Body of pancreas (tissue), 4 donors: ENCODE measurements at regions not wholly inside any gene's neighbourhood (a gene's known extent, or its start where the extent isn't known, plus 50 kb on each side); places are given as distances from the start of the nearest gene placed in this dataset.
"Not testable (repeated sequence)": the region's sequence is repeated elsewhere in the genome, so short reads cannot be mapped to it uniquely, and the experiment has no call there.

ENCODE experiments used
- ATAC-seq: fragments of 150-250 bp; one replicate; pipeline ENCODE4 v1.9.1; 2016
- DNase-seq, 4 donors: peaks; one replicate each; pipeline ENCODE4 v3.0.0-alpha.2; 2019
- H3K27ac ChIP-seq, 4 donors: fragments of 200-600 bp; sonication (generic); 1 replicate in 3 of 4; 2 replicates in 1 of 4; pipeline versions ENCODE4 v1.5.1 to v1.6.1; 2016 to 2019; ENCODE audit warnings: mild to moderate bottlenecking in 1 of 4, mixed read lengths in 1 of 4, moderate library complexity in 1 of 4
- H3K27me3 ChIP-seq, 2 donors: fragments of 200-600 bp; sonication (generic); one replicate each; pipeline ENCODE4 v1.6.0; 2016; ENCODE audit warnings: mild to moderate bottlenecking in 1 of 2
- H3K36me3 ChIP-seq, 2 donors: fragments of 200-600 bp; sonication (generic); replicated peaks in 1 of 2; 2 replicates each; pipeline ENCODE4 v1.5.1; 2016; ENCODE audit warnings: low read depth in 2 of 2; ENCODE audit not compliant: insufficient read depth in 1 of 2
- H3K4me1 ChIP-seq: fragments of 200-600 bp; sonication (generic); one replicate; pipeline ENCODE4 v1.6.0; 2016
- H3K4me3 ChIP-seq, 2 donors: fragments of 200-600 bp; sonication (generic); 1 replicate in 1 of 2; 2 replicates in 1 of 2; pipeline ENCODE4 v1.5.1; 2016 to 2019
- H3K9me3 ChIP-seq, 3 donors: fragments of 200-600 bp; sonication (generic); 1 replicate in 2 of 3; 2 replicates in 1 of 3; pipeline ENCODE4 v1.5.1; 2016
- POLR2A ChIP-seq, 3 donors: fragments of 450-650 bp; IDR thresholded peaks; one replicate each; pipeline ENCODE4 v1.6.1; 2016; ENCODE audit warnings: antibody characterized with exemption in 3 of 3, mild to moderate bottlenecking in 2 of 3
- WGBS, 2 donors: methylation state at CpG; one replicate each; pipeline ENCODE4 v1.1.5; 2017; 5-methylcytosine and 5-hydroxymethylcytosine counted together
- intact Hi-C: fragments of 100-400 bp; cut with DNase I; formaldehyde crosslinking; loops from one replicate; pipeline ENCODE4 v1.15.1; 2023
- TF ChIP-seq, protein P1 (sequence below), 7 experiments: fragments of 450-650 bp in 4 of 7; fragments of 200-600 bp in 3 of 7; sonication (generic) in 3 of 7; IDR thresholded peaks; one replicate each; pipeline ENCODE4 v1.5.1; 2016 to 2019; ENCODE audit warnings: antibody characterized with exemption in 7 of 7

DNA sequence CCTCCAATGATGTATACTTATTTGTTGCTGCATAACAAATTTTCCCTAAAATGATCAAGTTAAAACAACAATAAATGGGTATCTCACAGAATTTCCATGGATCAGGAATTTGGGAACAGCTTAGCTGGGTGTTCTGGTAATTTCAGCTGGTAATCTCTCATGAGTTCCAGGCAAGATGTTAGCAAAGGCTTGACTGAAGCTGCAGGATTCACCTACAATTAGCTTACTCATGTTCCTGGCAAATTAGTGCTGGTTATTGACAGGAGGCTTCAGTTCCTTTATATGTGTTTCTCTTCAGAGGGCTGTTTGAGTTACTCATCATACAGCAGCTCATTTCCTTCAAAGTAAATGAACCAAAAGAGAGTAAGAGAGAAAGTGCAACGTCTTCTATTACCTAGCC is 506.3 kb upstream of the IMPG1 start:
- Histone ChIP-seq H3K4me3 (no peak overlapping the region), H3K4me1 (no peaks in the 10 kb centered on the region), H3K36me3 (no peaks in the 10 kb centered on the region), H3K27me3 (no peaks in the 10 kb centered on the region), H3K9me3 (no peaks in the 10 kb centered on the region), H3K27ac (no peak overlapping the region)
- DNase-seq (no peak), ATAC-seq (no peak)
- TF ChIP-seq POLR2A (IDR thresholded peaks at IDR 0.05) = no peak
- TF ChIP-seq, protein P1, sequence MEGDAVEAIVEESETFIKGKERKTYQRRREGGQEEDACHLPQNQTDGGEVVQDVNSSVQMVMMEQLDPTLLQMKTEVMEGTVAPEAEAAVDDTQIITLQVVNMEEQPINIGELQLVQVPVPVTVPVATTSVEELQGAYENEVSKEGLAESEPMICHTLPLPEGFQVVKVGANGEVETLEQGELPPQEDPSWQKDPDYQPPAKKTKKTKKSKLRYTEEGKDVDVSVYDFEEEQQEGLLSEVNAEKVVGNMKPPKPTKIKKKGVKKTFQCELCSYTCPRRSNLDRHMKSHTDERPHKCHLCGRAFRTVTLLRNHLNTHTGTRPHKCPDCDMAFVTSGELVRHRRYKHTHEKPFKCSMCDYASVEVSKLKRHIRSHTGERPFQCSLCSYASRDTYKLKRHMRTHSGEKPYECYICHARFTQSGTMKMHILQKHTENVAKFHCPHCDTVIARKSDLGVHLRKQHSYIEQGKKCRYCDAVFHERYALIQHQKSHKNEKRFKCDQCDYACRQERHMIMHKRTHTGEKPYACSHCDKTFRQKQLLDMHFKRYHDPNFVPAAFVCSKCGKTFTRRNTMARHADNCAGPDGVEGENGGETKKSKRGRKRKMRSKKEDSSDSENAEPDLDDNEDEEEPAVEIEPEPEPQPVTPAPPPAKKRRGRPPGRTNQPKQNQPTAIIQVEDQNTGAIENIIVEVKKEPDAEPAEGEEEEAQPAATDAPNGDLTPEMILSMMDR (IDR thresholded peaks at IDR 0.05) = no peak
- WGBS, 2 donors = 16 to 21% methylated on average over 1 of the region's 1 CpG
- intact Hi-C loops = no loop called here

DNA sequence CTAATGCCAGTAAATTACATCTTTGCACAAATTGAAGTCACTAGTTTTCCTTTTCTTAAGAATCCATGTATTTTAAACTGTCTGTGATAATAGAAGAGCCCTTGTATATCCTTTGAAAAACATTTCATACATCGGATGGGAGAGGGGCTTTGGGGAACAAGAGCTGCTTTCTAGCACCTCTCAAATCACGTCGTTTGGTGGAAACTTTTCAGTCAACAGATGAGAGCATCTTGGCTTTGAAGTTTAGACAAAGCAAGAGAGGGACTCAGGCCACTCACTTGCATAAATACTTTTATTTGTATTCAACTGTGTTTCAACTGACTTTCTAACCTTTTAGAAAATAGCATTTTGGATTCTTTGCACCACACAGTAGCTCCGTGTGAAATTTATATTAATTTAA is 502.3 kb upstream of the IMPG1 start:
- Histone ChIP-seq H3K27me3 (no peaks in the 10 kb centered on the region), H3K4me1 (no peaks in the 10 kb centered on the region), H3K4me3 (no peak overlapping the region), H3K36me3 (no peaks in the 10 kb centered on the region), H3K9me3 (no peaks in the 10 kb centered on the region), H3K27ac (no peak overlapping the region)
- 40 to 50% methylated on average over 4 of the region's 4 CpGs for WGBS, 2 donors
- intact Hi-C loops = no loop called here
- TF ChIP-seq POLR2A (IDR thresholded peaks at IDR 0.05) = no peak
- TF ChIP-seq, protein P1 (IDR thresholded peaks at IDR 0.05) = no peak
- DNase-seq = no peak
- ATAC-seq = no peak

DNA sequence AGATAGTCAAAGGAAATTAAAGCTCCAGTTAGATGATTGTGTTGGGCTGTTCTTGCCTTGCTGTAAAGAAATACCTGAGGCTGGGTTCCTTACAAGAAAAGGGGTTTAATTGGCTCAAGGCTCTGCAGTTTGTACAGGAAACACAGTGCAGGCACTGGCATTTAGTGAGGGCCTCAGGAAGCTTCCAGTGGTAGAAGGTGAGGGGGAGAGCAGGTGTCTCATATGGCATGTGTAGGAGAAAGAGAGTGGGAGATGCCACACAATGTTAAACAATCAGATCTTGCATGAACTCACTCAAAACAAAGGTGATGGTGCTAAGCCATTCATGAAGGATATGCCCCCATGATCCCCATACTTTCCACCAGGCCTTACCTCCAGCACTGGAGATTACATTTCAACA is 493.5 kb upstream of the IMPG1 start:
- Histone ChIP-seq H3K27ac (no peak overlapping the region), H3K27me3 (no peaks in the 10 kb centered on the region), H3K4me1 (no peaks in the 10 kb centered on the region), H3K36me3 (no peaks in the 10 kb centered on the region), H3K4me3 (no peak overlapping the region), H3K9me3 (no peaks in the 10 kb centered on the region)
- ATAC-seq = no peak
- no peak for DNase-seq
- TF ChIP-seq, protein P1 (IDR thresholded peaks at IDR 0.05) = no peak
- TF ChIP-seq POLR2A (IDR thresholded peaks at IDR 0.05) = no peak
- intact Hi-C loops = no loop called here

DNA sequence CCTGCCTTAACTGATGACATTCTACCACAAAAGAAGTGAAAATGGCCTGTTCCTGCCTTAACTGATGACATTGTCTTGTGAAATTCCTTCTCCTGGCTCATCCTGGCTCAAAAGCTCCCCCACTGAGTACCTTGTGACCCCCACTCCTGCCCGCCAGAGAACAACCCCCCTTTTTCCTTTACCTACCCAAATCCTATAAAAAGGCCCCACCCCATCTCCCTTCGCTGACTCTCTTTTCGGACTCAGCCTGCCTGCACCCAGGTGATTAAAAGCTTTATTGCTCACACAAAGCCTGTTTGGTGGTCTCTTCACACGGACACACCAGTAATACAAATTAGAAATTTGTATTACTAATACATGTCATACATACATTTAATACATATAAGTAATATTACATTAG is 489.9 kb upstream of the IMPG1 start:
- ATAC-seq, H3K27me3 ChIP-seq, H3K9me3 ChIP-seq, intact Hi-C loops, H3K27ac ChIP-seq, H3K36me3 ChIP-seq, H3K4me3 ChIP-seq, DNase-seq, H3K4me1 ChIP-seq: not testable (repeated sequence)
- 80 to 86% methylated on average over 3 to 4 of the region's 4 CpGs for WGBS, 2 donors

DNA sequence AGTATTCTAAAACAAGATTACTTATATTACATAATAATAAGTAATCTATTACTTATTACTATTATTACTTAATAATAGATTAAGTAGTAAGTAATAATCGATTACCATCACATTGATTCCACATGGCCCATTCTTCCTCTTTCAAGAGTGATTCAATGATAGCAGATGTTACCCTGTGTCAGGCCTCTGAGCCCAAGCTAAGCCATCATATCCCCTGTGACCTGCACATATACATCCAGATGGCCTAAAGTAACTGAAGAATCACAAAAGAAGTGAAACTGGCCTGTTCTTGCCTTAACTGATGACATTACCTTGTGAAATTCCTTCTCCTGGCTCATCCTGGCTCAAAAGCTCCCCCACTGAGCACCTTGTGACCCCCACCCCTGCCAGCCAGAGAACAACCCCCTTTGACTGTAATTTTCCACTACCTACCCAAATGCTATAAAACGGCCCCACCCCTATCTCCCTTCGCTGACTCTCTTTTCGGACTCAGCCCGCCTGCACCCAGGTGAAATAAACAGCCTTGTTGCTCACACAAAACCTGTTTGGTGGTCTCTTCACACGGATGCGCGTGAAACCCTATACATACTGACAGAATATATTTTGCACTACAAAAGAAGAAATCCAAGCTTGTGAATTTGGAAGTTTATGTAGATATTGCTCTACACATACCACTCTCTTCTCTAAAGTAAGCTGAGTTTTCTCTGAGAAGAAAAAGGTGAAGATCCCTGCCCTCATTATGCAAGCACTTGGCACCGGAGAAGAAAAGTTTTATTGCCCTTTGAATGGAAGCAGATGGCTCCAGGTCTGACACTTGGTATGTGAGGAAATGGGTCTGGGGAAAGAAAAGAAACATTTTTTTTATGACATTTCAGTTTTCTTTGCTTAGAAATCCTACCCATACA is 488.6 kb upstream of the IMPG1 start:
- intact Hi-C loops, H3K27me3 ChIP-seq, DNase-seq, H3K4me1 ChIP-seq, H3K9me3 ChIP-seq, H3K4me3 ChIP-seq, H3K36me3 ChIP-seq, ATAC-seq, H3K27ac ChIP-seq: not testable (repeated sequence)
- 72 to 76% methylated on average over 9 of the region's 9 CpGs for WGBS, 2 donors

DNA sequence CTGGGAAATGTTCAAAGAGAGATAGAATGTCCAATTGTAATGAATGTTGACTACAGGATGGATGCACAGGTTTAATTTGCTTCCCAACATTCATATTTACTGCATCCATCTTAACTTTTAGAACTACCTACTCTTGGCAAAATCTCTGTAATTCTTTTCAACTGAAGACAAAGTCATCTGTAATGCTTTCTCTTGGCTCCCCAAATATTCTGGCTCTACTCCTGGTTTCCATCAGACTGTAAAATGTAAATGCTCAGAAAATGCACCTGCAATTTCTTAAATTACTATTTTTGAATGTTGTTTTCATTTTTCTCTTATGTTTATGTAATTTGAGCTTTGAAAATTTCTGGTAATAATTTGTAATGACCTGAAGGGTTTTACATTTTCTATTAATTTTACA is 480.8 kb upstream of the IMPG1 start:
- Histone ChIP-seq H3K4me1 (peaks cover 2% of the 10 kb centered on the region), H3K27ac (no peak overlapping the region), H3K27me3 (no peaks in the 10 kb centered on the region), H3K9me3 (no peaks in the 10 kb centered on the region), H3K4me3 (no peak overlapping the region), H3K36me3 (no peaks in the 10 kb centered on the region)
- no peak for ATAC-seq
- DNase-seq = no peak
- intact Hi-C loops = no loop called here
- TF ChIP-seq, protein P1 (IDR thresholded peaks at IDR 0.05) = no peak
- TF ChIP-seq POLR2A (IDR thresholded peaks at IDR 0.05) = no peak
